H1 (cell line): ENCODE measurements at regions not wholly inside any gene's neighbourhood (a gene's known extent, or its start where the extent isn't known, plus 50 kb on each side); places are given as distances from the start of the nearest gene placed in this dataset.

ENCODE experiments used
- CTCF ChIA-PET: fragments of 300-600 bp; sonication (Branson Sonifier 250); formaldehyde crosslinking; loops from one replicate; lab custom pipeline; 2021; ENCODE audit not compliant: partially characterized antibody; lab: Charles Lee
- POLR2A ChIA-PET: fragments of 300-600 bp; sonication (Branson Sonifier 250); formaldehyde crosslinking; loops from one replicate; lab custom pipeline; 2021; ENCODE audit warnings: inconsistent platforms; ENCODE audit not compliant: partially characterized antibody; lab: Charles Lee
- DNase-seq, 2 experiments: peaks; one replicate each; pipeline versions ENCODE4 v3.0.0 to v3.0.0-alpha.2; 2010 to 2022; ENCODE audit warnings: low spot score in 2 of 2, low read depth in 1 of 2, mixed read lengths in 1 of 2
- FAIRE-seq: peaks from 2 replicates; lab custom pipeline; 2011; peaks lifted over from hg19 to GRCh38; lab: Jason Lieb, UNC
- H2AFZ ChIP-seq: 2 replicates; pipeline ENCODE4 v1.8.1; 2012; ENCODE audit warnings: low read length, inconsistent platforms
- H2AK5ac ChIP-seq: 2 replicates; pipeline ENCODE4 v1.6.1; 2013; ENCODE audit warnings: low read depth, low read length
- H2BK120ac ChIP-seq: replicated peaks from 2 replicates; pipeline ENCODE3; 2013; ENCODE audit warnings: low read depth, low read length, inconsistent platforms
- H2BK12ac ChIP-seq: 2 replicates; pipeline ENCODE4 v1.6.1; 2013; ENCODE audit warnings: low read depth, low read length
- H2BK15ac ChIP-seq: 2 replicates; pipeline ENCODE4 v1.6.1; 2013; ENCODE audit warnings: low read length
- H2BK20ac ChIP-seq: 2 replicates; pipeline ENCODE4 v1.6.1; 2013; ENCODE audit warnings: low read length
- H2BK5ac ChIP-seq: 2 replicates; pipeline ENCODE4 v1.6.1; 2013; ENCODE audit warnings: low read depth, low read length
- H3K14ac ChIP-seq: 2 replicates; pipeline ENCODE4 v1.6.1; 2013; ENCODE audit warnings: inconsistent platforms; ENCODE audit not compliant: insufficient read length
- H3K18ac ChIP-seq: 2 replicates; pipeline ENCODE4 v1.6.1; 2013; ENCODE audit warnings: low read length; ENCODE audit errors: extremely low read depth
- H3K23ac ChIP-seq: 2 replicates; pipeline ENCODE4 v1.6.1; 2013; ENCODE audit warnings: inconsistent platforms; ENCODE audit not compliant: insufficient read length
- H3K23me2 ChIP-seq: 2 replicates; pipeline ENCODE4 v1.6.1; 2013; ENCODE audit warnings: low read depth, low read length
- H3K27ac ChIP-seq: 2 replicates; pipeline ENCODE4 v1.6.1; 2011; ENCODE audit warnings: low read depth, low read length, inconsistent platforms
- H3K27me3 ChIP-seq, 4 experiments: replicated peaks in 1 of 4; 1 replicate in 1 of 4; 2 replicates in 3 of 4; pipeline versions ENCODE4 v1.6.1 to v1.8.1; 2011 to 2013; ENCODE audit warnings: low read length in 3 of 4, mild to moderate bottlenecking in 3 of 4, inconsistent platforms in 2 of 4, mixed read lengths in 2 of 4, moderate library complexity in 1 of 4; ENCODE audit not compliant: control insufficient read depth in 3 of 4, insufficient read depth in 3 of 4; ENCODE audit errors: extremely low read depth in 1 of 4
- H3K36me3 ChIP-seq, 4 experiments: 2 replicates each; pipeline versions ENCODE4 v1.6.1 to v1.8.1; 2011 to 2013; ENCODE audit warnings: mild to moderate bottlenecking in 4 of 4, low read length in 3 of 4, moderate library complexity in 2 of 4, control low read depth in 1 of 4, inconsistent platforms in 1 of 4; ENCODE audit not compliant: insufficient read depth in 4 of 4, control insufficient read depth in 2 of 4
- H3K4ac ChIP-seq: replicated peaks from 2 replicates; pipeline ENCODE3; 2013; ENCODE audit warnings: low read length, low read depth, mixed read lengths, inconsistent platforms; ENCODE audit not compliant: insufficient read length
- H3K4me1 ChIP-seq, 4 experiments: replicated peaks in 1 of 4; 1 replicate in 1 of 4; 2 replicates in 3 of 4; pipeline versions ENCODE4 v1.6.1 to v1.8.1; 2011 to 2013; ENCODE audit warnings: low read length in 3 of 4, inconsistent platforms in 2 of 4, mixed read lengths in 1 of 4; ENCODE audit not compliant: insufficient read depth in 4 of 4, control insufficient read depth in 3 of 4
- H3K4me2 ChIP-seq, 2 experiments: 2 replicates each; pipeline versions ENCODE4 v1.6.1 to v1.8.1; 2011 to 2013; ENCODE audit warnings: low read depth in 2 of 2, low read length in 2 of 2, control low read depth in 1 of 2, inconsistent platforms in 1 of 2, mild to moderate bottlenecking in 1 of 2; ENCODE audit not compliant: insufficient read depth in 1 of 2
- H3K4me3 ChIP-seq, 4 experiments: fragments of 200-600, 300-600 bp in 1 of 4; sonication (generic), shearing (Covaris generic), sonication (Bioruptor Twin) in 1 of 4; 2 replicates each; pipeline versions ENCODE4 v1.5.1 to v1.8.1; 2011 to 2016; ENCODE audit warnings: low read length in 4 of 4, low read depth in 3 of 4, control low read depth in 2 of 4, inconsistent platforms in 2 of 4, mild to moderate bottlenecking in 2 of 4, mixed read lengths in 1 of 4, moderate library complexity in 1 of 4; ENCODE audit not compliant: insufficient read depth in 2 of 4; ENCODE audit errors: extremely low read depth in 1 of 4
- H3K56ac ChIP-seq: replicated peaks from 2 replicates; pipeline ENCODE3; 2013; ENCODE audit warnings: low read depth, mild to moderate bottlenecking, mixed read lengths, low read length, inconsistent platforms; ENCODE audit not compliant: insufficient read length
- H3K79me1 ChIP-seq: 2 replicates; pipeline ENCODE4 v1.6.1; 2013; ENCODE audit warnings: low read depth, low read length, control low read depth
- H3K79me2 ChIP-seq, 2 experiments: 2 replicates each; pipeline versions ENCODE4 v1.6.1 to v1.8.1; 2012 to 2013; ENCODE audit warnings: low read length in 2 of 2, mild to moderate bottlenecking in 2 of 2, inconsistent platforms in 1 of 2; ENCODE audit not compliant: insufficient read depth in 2 of 2, control insufficient read depth in 1 of 2
- H3K9ac ChIP-seq, 4 experiments: replicated peaks in 1 of 4; 1 replicate in 1 of 4; 2 replicates in 3 of 4; pipeline versions ENCODE4 v1.6.1 to v1.8.1; 2011 to 2013; ENCODE audit warnings: low read depth in 3 of 4, low read length in 3 of 4, control low read depth in 2 of 4, mild to moderate bottlenecking in 2 of 4, moderate library complexity in 2 of 4, inconsistent platforms in 1 of 4; ENCODE audit errors: extremely low read depth in 1 of 4
- H3K9me3 ChIP-seq, 2 experiments: 2 replicates each; pipeline versions ENCODE4 v1.6.1 to v1.8.1; 2012 to 2013; ENCODE audit warnings: mild to moderate bottlenecking in 2 of 2, moderate library complexity in 2 of 2, control low read depth in 1 of 2, inconsistent platforms in 1 of 2, low read depth in 1 of 2, low read length in 1 of 2, mixed read lengths in 1 of 2; ENCODE audit not compliant: insufficient read depth in 2 of 2
- H4K20me1 ChIP-seq, 2 experiments: replicated peaks in 1 of 2; 2 replicates each; pipeline versions ENCODE3 to v1.8.1; 2011 to 2013; ENCODE audit warnings: inconsistent platforms in 2 of 2, low read length in 2 of 2, mild to moderate bottlenecking in 1 of 2; ENCODE audit not compliant: insufficient read depth in 2 of 2, control insufficient read depth in 1 of 2
- H4K5ac ChIP-seq: 2 replicates; pipeline ENCODE4 v1.6.1; 2013; ENCODE audit warnings: low read length, low read depth, mixed read lengths, inconsistent platforms; ENCODE audit not compliant: insufficient read length
- H4K8ac ChIP-seq: 2 replicates; pipeline ENCODE4 v1.8.0; 2013; ENCODE audit warnings: mild to moderate bottlenecking, moderate library complexity, low read length, inconsistent platforms; ENCODE audit not compliant: insufficient read depth; ENCODE audit errors: extremely low read depth
- H4K91ac ChIP-seq: replicated peaks from 2 replicates; pipeline ENCODE3; 2013; ENCODE audit warnings: low read length, mixed read lengths, inconsistent platforms; ENCODE audit not compliant: insufficient read length
- ATF3 ChIP-seq: IDR thresholded peaks from 2 replicates; pipeline ENCODE4 v1.6.1; 2011; ENCODE audit warnings: low read depth, mild to moderate bottlenecking, low read length; ENCODE audit not compliant: insufficient read depth
- BCL11A ChIP-seq, 2 experiments: IDR thresholded peaks; one replicate each; pipeline ENCODE4 v1.6.1; 2011; ENCODE audit warnings: low read depth in 2 of 2, low read length in 2 of 2, mild to moderate bottlenecking in 2 of 2
- BRCA1 ChIP-seq: IDR thresholded peaks from 2 replicates; pipeline ENCODE4 v1.6.1; 2012; ENCODE audit warnings: low read depth, low read length, improper control_type of control experiment
- CHD1 ChIP-seq: IDR thresholded peaks from 2 replicates; pipeline ENCODE4 v1.6.1; 2012; ENCODE audit warnings: low read depth, low read length, improper control_type of control experiment
- EGR1 ChIP-seq: IDR thresholded peaks from 2 replicates; pipeline ENCODE4 v1.6.1; 2011; ENCODE audit warnings: low read depth, low read length, borderline replicate concordance
- EP300 ChIP-seq, 2 experiments: IDR thresholded peaks; 1 replicate in 1 of 2; 2 replicates in 1 of 2; pipeline ENCODE4 v1.6.1; 2011 to 2012; ENCODE audit warnings: low read depth in 2 of 2, low read length in 2 of 2, mild to moderate bottlenecking in 2 of 2, borderline replicate concordance in 1 of 2, inconsistent platforms in 1 of 2, moderate library complexity in 1 of 2
- FOSL1 ChIP-seq: IDR thresholded peaks from 2 replicates; pipeline ENCODE4 v1.6.1; 2011; ENCODE audit warnings: mild to moderate bottlenecking, low read depth, low read length, moderate library complexity; ENCODE audit not compliant: insufficient read depth
- KDM4A ChIP-seq: IDR thresholded peaks from one replicate; pipeline ENCODE4 v1.7.1; 2012; ENCODE audit warnings: low read depth, mild to moderate bottlenecking, moderate library complexity, low read length, inconsistent platforms; ENCODE audit not compliant: severe bottlenecking
- RNF2 ChIP-seq: fragments of 200-900, 300-1000 bp; sonication (generic); IDR thresholded peaks from 2 replicates; pipeline ENCODE4 v1.7.1; 2016; ENCODE audit warnings: borderline replicate concordance, low read depth, mild to moderate bottlenecking, antibody characterized with exemption, low read length; ENCODE audit not compliant: poor library complexity, severe bottlenecking; ENCODE audit errors: missing control alignments
- SIRT6 ChIP-seq: IDR thresholded peaks from one replicate; pipeline ENCODE4 v1.7.1; 2012; ENCODE audit warnings: low read length, inconsistent platforms
- SP1 ChIP-seq: IDR thresholded peaks from 2 replicates; pipeline ENCODE4 v1.6.1; 2011; ENCODE audit warnings: low read depth, low read length
- TAF1 ChIP-seq: IDR thresholded peaks from 2 replicates; pipeline ENCODE4 v1.6.1; 2011; ENCODE audit warnings: mild to moderate bottlenecking, low read depth, low read length
- ZNF274 ChIP-seq: IDR thresholded peaks from 2 replicates; pipeline ENCODE4 v1.7.0; 2012; ENCODE audit warnings: low read length, borderline replicate concordance; ENCODE audit errors: extremely low read depth
- WGBS, 2 experiments: shearing (Covaris generic) in 1 of 2; methylation state at CpG; one replicate each; pipeline versions ENCODE4 v1.1.6 to v1.1.7; 2013 to 2015; ENCODE audit warnings: low lambda C conversion rate in 2 of 2, mixed read lengths in 2 of 2, inconsistent platforms in 1 of 2, low coverage in 1 of 2, missing lambda C conversion rate in 1 of 2; ENCODE audit not compliant: insufficient replicate concordance in 2 of 2, insufficient coverage in 1 of 2, insufficient read length in 1 of 2; ENCODE audit errors: extremely low coverage in 1 of 2, missing lambda C conversion rate in 1 of 2; 5-methylcytosine and 5-hydroxymethylcytosine counted together

- no peak overlapping the region for H3K4me3 ChIP-seq
- DNase-seq, result no peak
- no peaks in the 10 kb centered on the region for H3K79me1 ChIP-seq
- H3K4ac ChIP-seq, result no peak overlapping the region
- H2BK120ac ChIP-seq, result no peak overlapping the region
- no peak overlapping the region for H3K9ac ChIP-seq
- H2BK5ac ChIP-seq, result no peak overlapping the region
- ChIA-PET POLR2A (no interaction called here), CTCF (interaction anchor here (0.6 to 1.1 kb wide), 3 partner anchors 55 to 1071 kb away, joined by 3 read pairs; no protein-coding TSS in a partner anchor)
- no peaks in the 10 kb centered on the region for H3K27me3 ChIP-seq
- no peaks in the 10 kb centered on the region for H3K79me2 ChIP-seq
- H2BK12ac ChIP-seq, result no peak overlapping the region
- H3K4me2 ChIP-seq, result no peak overlapping the region
- H3K36me3 ChIP-seq, result no peaks in the 10 kb centered on the region
- no peak overlapping the region for H2BK15ac ChIP-seq
- H4K20me1 ChIP-seq, result no peaks in the 10 kb centered on the region
- H3K56ac ChIP-seq, result no peak overlapping the region
- no peak for FAIRE-seq
- H2AFZ ChIP-seq, result no peak overlapping the region
- no peak overlapping the region for H4K8ac ChIP-seq
- H3K14ac ChIP-seq, result no peak overlapping the region
- 79% methylated on average over 10 of the region's 10 CpGs; no CpG with 5 or more reads in 1 of the 2 experiments for WGBS, 2 experiments
- H4K5ac ChIP-seq, result no peak overlapping the region
- 0 out of 2 replicates have a peak, but pooled peaks cover 2% of the 10 kb centered on the region for H3K23me2 ChIP-seq
- no peaks in the 10 kb centered on the region; a peak in 1 of 7 replicates for H3K4me1 ChIP-seq
- no peak overlapping the region for H4K91ac ChIP-seq
- H2BK20ac ChIP-seq, result no peak overlapping the region
- no peak overlapping the region for H2AK5ac ChIP-seq
- no peak overlapping the region for H3K27ac ChIP-seq
- no peaks in the 10 kb centered on the region for H3K9me3 ChIP-seq
- no peak overlapping the region for H3K23ac ChIP-seq
- H3K18ac ChIP-seq, result no peak overlapping the region
- TF ChIP-seq EP300 (IDR thresholded peaks at IDR 0.05; ENCODE audit: borderline replicate concordance in 1 of 2, low read depth in 2 of 2, low read length in 2 of 2), result no peak
- TF ChIP-seq TAF1, result no peak
- TF ChIP-seq ZNF274, result no peak
- TF ChIP-seq ATF3, result no peak
- TF ChIP-seq RNF2, result no peak
- no peak for TF ChIP-seq SP1
- no peak for TF ChIP-seq BCL11A (IDR thresholded peaks at IDR 0.05; ENCODE audit: low read depth in 2 of 2, low read length in 2 of 2)
- no peak for TF ChIP-seq KDM4A
- no peak for TF ChIP-seq FOSL1
- TF ChIP-seq SIRT6, result no peak
- TF ChIP-seq BRCA1, result no peak
- no peak for TF ChIP-seq CHD1
- TF ChIP-seq EGR1, result no peak
Measured at GRCh38 chr2:236363711-236364277, 99.6 kb upstream of the ASB18 start.
